Caco-2 (cell line): ENCODE measurements at regions not wholly inside any gene's neighbourhood (a gene's known extent, or its start where the extent isn't known, plus 50 kb on each side); places are given as distances from the start of the nearest gene placed in this dataset.

Experiments
- BruUV-seq: library from RNA; stranded (reverse); fragments of 400-500 nt; replicated peaks from 2 replicates; lab custom pipeline; 2021; lab: Mats Ljungman, UMichigan
- CTCF ChIA-PET: fragments of 300-600 bp; sonication (Branson Sonifier 250); formaldehyde crosslinking; loops from one replicate; lab custom pipeline; 2022; ENCODE audit warnings: antibody characterized with exemption; lab: Charles Lee
- POLR2A ChIA-PET: fragments of 300-600 bp; sonication (Branson Sonifier 250); formaldehyde crosslinking; loops from one replicate; lab custom pipeline; 2022; ENCODE audit warnings: antibody characterized with exemption; lab: Charles Lee
- DNase-seq, 2 experiments: peaks; one replicate each; pipeline versions ENCODE4 v3.0.0 to v3.0.0-alpha.2; 2020 to 2022
- H3K27me3 ChIP-seq: replicated peaks from 2 replicates; pipeline ENCODE4 v1.6.0; 2011; ENCODE audit warnings: low read length; ENCODE audit not compliant: control insufficient read depth, insufficient read depth
- H3K36me3 ChIP-seq: 2 replicates; pipeline ENCODE4 v1.5.1; 2011; ENCODE audit warnings: low read length; ENCODE audit not compliant: control insufficient read depth, insufficient read depth
- H3K4me1 ChIP-seq: fragments of 250-450 bp; sonication (Bioruptor Pico); 2 replicates; pipeline ENCODE4 v1.5.1; 2020; ENCODE audit warnings: mild to moderate bottlenecking
- H3K4me3 ChIP-seq: 2 replicates; pipeline ENCODE4 v1.5.1; 2011; ENCODE audit warnings: low read depth, mild to moderate bottlenecking, control low read depth, low read length
- H3K9me3 ChIP-seq: fragments of 250-450 bp; sonication (Bioruptor Pico); 2 replicates; pipeline ENCODE4 v1.5.1; 2020; ENCODE audit warnings: mild to moderate bottlenecking, moderate library complexity
- H3K27ac Mint-ChIP-seq: one replicate; pipeline ENCODE4 v1.8.0; 2022; ENCODE audit warnings: mixed read lengths; ENCODE audit not compliant: unreplicated experiment
- H3K27me3 Mint-ChIP-seq: one replicate; pipeline ENCODE4 v1.8.0; 2022; ENCODE audit warnings: mixed read lengths; ENCODE audit not compliant: insufficient read depth, unreplicated experiment
- H3K36me3 Mint-ChIP-seq: one replicate; pipeline ENCODE4 v1.8.0; 2022; ENCODE audit warnings: mild to moderate bottlenecking, mixed read lengths; ENCODE audit not compliant: insufficient read depth, unreplicated experiment
- H3K4me1 Mint-ChIP-seq: one replicate; pipeline ENCODE4 v1.8.0; 2022; ENCODE audit warnings: low read depth, mixed read lengths; ENCODE audit not compliant: unreplicated experiment
- H3K4me3 Mint-ChIP-seq: one replicate; pipeline ENCODE4 v1.8.0; 2022; ENCODE audit warnings: mild to moderate bottlenecking, moderate library complexity, mixed read lengths; ENCODE audit not compliant: unreplicated experiment
- H3K9me3 Mint-ChIP-seq: one replicate; pipeline ENCODE4 v1.8.0; 2022; ENCODE audit warnings: mixed read lengths; ENCODE audit not compliant: unreplicated experiment
- intact Hi-C: fragments of 100-400 bp; cut with micrococcal nuclease; formaldehyde crosslinking; loops from one replicate; pipeline ENCODE4 v1.10.0; 2022; ENCODE audit not compliant: unreplicated experiment
- TF ChIP-seq, protein P1 (sequence below), 2 experiments: fragments of 200-600 bp in 1 of 2; IDR thresholded peaks; 1 replicate in 1 of 2; 2 replicates in 1 of 2; pipeline versions ENCODE4 v1.5.1 to v1.8.0; 2011 to 2022; ENCODE audit warnings: antibody characterized with exemption in 1 of 2, control low read depth in 1 of 2, inconsistent platforms in 1 of 2, low read depth in 1 of 2, low read length in 1 of 2, mild to moderate bottlenecking in 1 of 2, moderate library complexity in 1 of 2; ENCODE audit not compliant: insufficient read depth in 1 of 2, severe bottlenecking in 1 of 2, unreplicated experiment in 1 of 2

- H3K4me3 Mint-ChIP-seq: no peak overlapping the region
- intact Hi-C loops: no loop called here
Measured at GRCh38 chr18:44213293-44213692, 467.4 kb upstream of the SETBP1 start.

GRCh38 chr18:44214396-44214795, 466.3 kb upstream of the SETBP1 start:
- H3K9me3 Mint-ChIP-seq: no peaks in the 10 kb centered on the region
- TF ChIP-seq, protein P1, sequence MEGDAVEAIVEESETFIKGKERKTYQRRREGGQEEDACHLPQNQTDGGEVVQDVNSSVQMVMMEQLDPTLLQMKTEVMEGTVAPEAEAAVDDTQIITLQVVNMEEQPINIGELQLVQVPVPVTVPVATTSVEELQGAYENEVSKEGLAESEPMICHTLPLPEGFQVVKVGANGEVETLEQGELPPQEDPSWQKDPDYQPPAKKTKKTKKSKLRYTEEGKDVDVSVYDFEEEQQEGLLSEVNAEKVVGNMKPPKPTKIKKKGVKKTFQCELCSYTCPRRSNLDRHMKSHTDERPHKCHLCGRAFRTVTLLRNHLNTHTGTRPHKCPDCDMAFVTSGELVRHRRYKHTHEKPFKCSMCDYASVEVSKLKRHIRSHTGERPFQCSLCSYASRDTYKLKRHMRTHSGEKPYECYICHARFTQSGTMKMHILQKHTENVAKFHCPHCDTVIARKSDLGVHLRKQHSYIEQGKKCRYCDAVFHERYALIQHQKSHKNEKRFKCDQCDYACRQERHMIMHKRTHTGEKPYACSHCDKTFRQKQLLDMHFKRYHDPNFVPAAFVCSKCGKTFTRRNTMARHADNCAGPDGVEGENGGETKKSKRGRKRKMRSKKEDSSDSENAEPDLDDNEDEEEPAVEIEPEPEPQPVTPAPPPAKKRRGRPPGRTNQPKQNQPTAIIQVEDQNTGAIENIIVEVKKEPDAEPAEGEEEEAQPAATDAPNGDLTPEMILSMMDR (IDR thresholded peaks at IDR 0.05; ENCODE audit: insufficient read depth in 1 of 2, low read depth in 1 of 2, low read length in 1 of 2, severe bottlenecking in 1 of 2, unreplicated experiment in 1 of 2): no peak
- H3K36me3 Mint-ChIP-seq: no peaks in the 10 kb centered on the region
- H3K27ac Mint-ChIP-seq: no peak overlapping the region
- Histone ChIP-seq H3K4me1 (no peaks in the 10 kb centered on the region), H3K9me3 (no peaks in the 10 kb centered on the region), H3K4me3 (no peak overlapping the region), H3K36me3 (no peaks in the 10 kb centered on the region), H3K27me3 (no peaks in the 10 kb centered on the region)
- H3K4me3 Mint-ChIP-seq: no peak overlapping the region
- no peaks in the 10 kb centered on the region for H3K27me3 Mint-ChIP-seq
- H3K4me1 Mint-ChIP-seq: no peaks in the 10 kb centered on the region
- no TSS peak for BruUV-seq
- intact Hi-C loops: no loop called here
- CTCF ChIA-PET: no interaction called here
- POLR2A ChIA-PET: no interaction called here
- no peak for DNase-seq

More at GRCh38 chr18:44213293-44213692, 467.4 kb upstream of the SETBP1 start:
- TF ChIP-seq, protein P1 (IDR thresholded peaks at IDR 0.05; ENCODE audit: insufficient read depth in 1 of 2, low read depth in 1 of 2, low read length in 1 of 2, severe bottlenecking in 1 of 2, unreplicated experiment in 1 of 2): no peak
- Histone ChIP-seq H3K9me3 (no peaks in the 10 kb centered on the region), H3K4me3 (no peak overlapping the region), H3K36me3 (no peaks in the 10 kb centered on the region), H3K27me3 (no peaks in the 10 kb centered on the region), H3K4me1 (no peaks in the 10 kb centered on the region)
- ChIA-PET POLR2A (no interaction called here), CTCF (no interaction called here)
- Mint-ChIP-seq H3K27me3 (no peaks in the 10 kb centered on the region), H3K27ac (no peak overlapping the region), H3K9me3 (no peaks in the 10 kb centered on the region), H3K36me3 (no peaks in the 10 kb centered on the region), H3K4me1 (no peaks in the 10 kb centered on the region)
- BruUV-seq: no TSS peak
- DNase-seq: no peak

- H3K4me3 ChIP-seq: no peak overlapping the region
- no peak for DNase-seq
- CTCF ChIA-PET: no interaction called here
- Mint-ChIP-seq H3K9me3 (no peaks in the 10 kb centered on the region), H3K4me3 (no peak overlapping the region), H3K4me1 (no peaks in the 10 kb centered on the region), H3K27me3 (no peaks in the 10 kb centered on the region), H3K36me3 (no peaks in the 10 kb centered on the region), H3K27ac (no peak overlapping the region)
- POLR2A ChIA-PET: no interaction called here
- no peaks in the 10 kb centered on the region for H3K36me3 ChIP-seq
- no TSS peak for BruUV-seq
- intact Hi-C loops: no loop called here
- TF ChIP-seq, protein P1 (IDR thresholded peaks at IDR 0.05; ENCODE audit: insufficient read depth in 1 of 2, low read depth in 1 of 2, low read length in 1 of 2, severe bottlenecking in 1 of 2, unreplicated experiment in 1 of 2): no peak
- H3K9me3 ChIP-seq: no peaks in the 10 kb centered on the region
- no peaks in the 10 kb centered on the region for H3K4me1 ChIP-seq
- H3K27me3 ChIP-seq: no peaks in the 10 kb centered on the region
Measured at GRCh38 chr18:44216169-44216568, 464.5 kb upstream of the SETBP1 start.
